HEK293 (cell line): ENCODE measurements at regions not wholly inside any gene's neighbourhood (a gene's known extent, or its start where the extent isn't known, plus 50 kb on each side); places are given as distances from the start of the nearest gene placed in this dataset.

Experiments used
- CTCF ChIA-PET: fragments of 350-600 bp; formaldehyde crosslinking; extraction: SDS; loops from one replicate; lab custom pipeline; 2021; ENCODE audit warnings: antibody characterized with exemption; lab: Yijun Ruan, JAX
- POLR2A ChIA-PET: fragments of 300-600 bp; formaldehyde crosslinking; extraction: SDS; loops from one replicate; lab custom pipeline; 2020; ENCODE audit warnings: antibody characterized with exemption, inconsistent platforms; lab: Yijun Ruan, JAX
- H3K27ac ChIP-seq: fragments of 200-500 bp; sonication (Bioruptor generic); 2 replicates; pipeline ENCODE4 v1.5.1; 2014; ENCODE audit warnings: low read depth, low read length, control low read depth, inconsistent platforms; ENCODE audit errors: extremely low read depth
- H3K36me3 ChIP-seq, 2 experiments: fragments of 200-500 bp in 1 of 2; sonication (Bioruptor generic) in 1 of 2; 1 replicate in 1 of 2; 2 replicates in 1 of 2; pipeline ENCODE4 v1.5.1; 2014 to 2017; ENCODE audit warnings: inconsistent platforms in 2 of 2, low read length in 2 of 2; ENCODE audit not compliant: control insufficient read depth in 2 of 2, insufficient read depth in 1 of 2
- H3K4me1 ChIP-seq: fragments of 200-500 bp; sonication (Bioruptor generic); 2 replicates; pipeline ENCODE4 v1.5.1; 2014; ENCODE audit warnings: mild to moderate bottlenecking, low read length, inconsistent platforms; ENCODE audit not compliant: control insufficient read depth, insufficient read depth
- H3K4me3 ChIP-seq: 2 replicates; pipeline ENCODE4 v1.5.1; 2011; ENCODE audit warnings: low read depth, mild to moderate bottlenecking, control low read depth, low read length, moderate library complexity
- H3K9me3 ChIP-seq: fragments of 200-500 bp; sonication (Bioruptor generic); 2 replicates; pipeline ENCODE4 v1.5.1; 2014; ENCODE audit warnings: low read depth, low read length, inconsistent platforms; ENCODE audit not compliant: control insufficient read depth, insufficient read depth
- BCL11A ChIP-seq: fragments of 450-650 bp; formaldehyde crosslinking; IDR thresholded peaks from 2 replicates; pipeline ENCODE4 v1.5.1; 2016; ENCODE audit warnings: low read depth, missing biosample characterization, missing genetic modification characterization
- GLI4 ChIP-seq: fragments of 450-650 bp; formaldehyde crosslinking; IDR thresholded peaks from 2 replicates; pipeline ENCODE4 v1.5.1; 2016; ENCODE audit warnings: missing biosample characterization, missing genetic modification characterization
- KLF10 ChIP-seq: fragments of 450-650 bp; IDR thresholded peaks from 2 replicates; pipeline ENCODE4 v1.5.1; 2018; ENCODE audit warnings: missing biosample characterization, mild to moderate bottlenecking, missing genetic modification characterization
- OSR2 ChIP-seq: fragments of 450-650 bp; formaldehyde crosslinking; IDR thresholded peaks from 2 replicates; pipeline ENCODE4 v1.5.1; 2016; ENCODE audit warnings: missing biosample characterization, missing genetic modification characterization
- RBAK ChIP-seq: fragments of 450-650 bp; formaldehyde crosslinking; IDR thresholded peaks from 2 replicates; pipeline ENCODE4 v1.5.1; 2016; ENCODE audit warnings: missing biosample characterization, missing genetic modification characterization
- SCRT1 ChIP-seq: fragments of 450-650 bp; formaldehyde crosslinking; IDR thresholded peaks from 2 replicates; pipeline ENCODE4 v1.5.1; 2016; ENCODE audit warnings: missing biosample characterization, missing genetic modification characterization, borderline replicate concordance
- SCRT2 ChIP-seq: fragments of 450-650 bp; formaldehyde crosslinking; IDR thresholded peaks from 2 replicates; pipeline ENCODE4 v1.5.1; 2016; ENCODE audit warnings: missing biosample characterization, missing genetic modification characterization
- SP7 ChIP-seq: fragments of 450-650 bp; formaldehyde crosslinking; IDR thresholded peaks from 2 replicates; pipeline ENCODE4 v1.5.1; 2016; ENCODE audit warnings: missing biosample characterization, missing genetic modification characterization
- WT1 ChIP-seq: fragments of 450-650 bp; formaldehyde crosslinking; IDR thresholded peaks from 2 replicates; pipeline ENCODE4 v1.5.1; 2016; ENCODE audit warnings: missing biosample characterization, missing genetic modification characterization
- ZIC2 ChIP-seq: fragments of 450-650 bp; formaldehyde crosslinking; IDR thresholded peaks from 2 replicates; pipeline ENCODE4 v1.5.1; 2016; ENCODE audit warnings: missing biosample characterization, missing genetic modification characterization
- ZNF366 ChIP-seq: fragments of 450-650 bp; formaldehyde crosslinking; conservative IDR thresholded peaks from 2 replicates; pipeline ENCODE4 v1.5.1; 2016; ENCODE audit warnings: missing biosample characterization, missing genetic modification characterization
- ZNF394 ChIP-seq: fragments of 450-650 bp; formaldehyde crosslinking; IDR thresholded peaks from 2 replicates; pipeline ENCODE4 v1.5.1; 2016; ENCODE audit warnings: missing biosample characterization, missing genetic modification characterization, mild to moderate bottlenecking, moderate library complexity, borderline replicate concordance
- ZNF473 ChIP-seq: fragments of 450-650 bp; formaldehyde crosslinking; IDR thresholded peaks from 2 replicates; pipeline ENCODE4 v1.5.1; 2017; ENCODE audit warnings: missing biosample characterization, missing genetic modification characterization
- ZNF501 ChIP-seq: fragments of 450-650 bp; formaldehyde crosslinking; IDR thresholded peaks from 2 replicates; pipeline ENCODE4 v1.5.1; 2016; ENCODE audit warnings: missing biosample characterization, missing genetic modification characterization
- ZNF513 ChIP-seq: fragments of 450-650 bp; IDR thresholded peaks from 2 replicates; pipeline ENCODE4 v1.5.1; 2018; ENCODE audit warnings: missing biosample characterization, missing genetic modification characterization
- ZNF544 ChIP-seq: fragments of 450-650 bp; formaldehyde crosslinking; IDR thresholded peaks from 2 replicates; pipeline ENCODE4 v1.5.0; 2017; ENCODE audit warnings: missing biosample characterization, missing genetic modification characterization
- ZNF560 ChIP-seq: fragments of 450-650 bp; formaldehyde crosslinking; IDR thresholded peaks from 2 replicates; pipeline ENCODE4 v1.5.1; 2017; ENCODE audit warnings: missing biosample characterization, missing genetic modification characterization, borderline replicate concordance
- ZNF626 ChIP-seq: fragments of 450-650 bp; sonication (Bioruptor Pico); formaldehyde crosslinking; IDR thresholded peaks from 2 replicates; pipeline ENCODE4 v1.5.1; 2018; ENCODE audit warnings: missing biosample characterization, missing genetic modification characterization, inconsistent platforms
- ZNF837 ChIP-seq: fragments of 450-650 bp; formaldehyde crosslinking; IDR thresholded peaks from 2 replicates; pipeline ENCODE4 v1.5.1; 2016; ENCODE audit warnings: missing biosample characterization, missing genetic modification characterization
- TF ChIP-seq, protein P1 (sequence below): fragments of 450-650 bp; formaldehyde crosslinking; IDR thresholded peaks from 2 replicates; pipeline ENCODE4 v1.5.1; 2016; ENCODE audit warnings: missing biosample characterization, missing genetic modification characterization
- TF ChIP-seq, protein P2 (sequence below): fragments of 450-650 bp; formaldehyde crosslinking; IDR thresholded peaks from 2 replicates; pipeline ENCODE4 v1.5.1; 2016; ENCODE audit warnings: missing biosample characterization, missing genetic modification characterization
- TF ChIP-seq, protein P3 (sequence below): fragments of 450-650 bp; formaldehyde crosslinking; IDR thresholded peaks from 2 replicates; pipeline ENCODE4 v1.5.1; 2016; ENCODE audit warnings: missing biosample characterization, missing genetic modification characterization

DNA sequence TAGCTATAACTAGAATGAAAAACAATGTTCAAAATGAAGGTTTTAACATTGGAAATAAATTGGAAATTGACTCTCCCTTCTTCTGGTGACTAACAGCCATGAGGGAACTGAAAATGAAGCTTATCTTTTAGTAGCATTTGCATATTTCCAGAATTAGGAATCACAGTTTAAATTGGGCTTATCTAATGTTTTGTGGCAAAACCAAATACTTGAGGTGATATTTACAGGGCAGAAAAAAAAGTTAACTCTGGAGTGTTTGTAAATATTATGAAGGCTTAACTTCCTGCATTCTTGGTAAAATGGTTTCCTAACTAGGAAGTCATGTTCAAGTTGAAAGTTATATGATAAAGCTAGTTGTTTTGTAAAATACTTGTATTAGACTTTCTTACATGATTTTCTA, 96.4 kb upstream of the SOX9 start (continued):
- TF ChIP-seq ZNF626 = no peak

DNA sequence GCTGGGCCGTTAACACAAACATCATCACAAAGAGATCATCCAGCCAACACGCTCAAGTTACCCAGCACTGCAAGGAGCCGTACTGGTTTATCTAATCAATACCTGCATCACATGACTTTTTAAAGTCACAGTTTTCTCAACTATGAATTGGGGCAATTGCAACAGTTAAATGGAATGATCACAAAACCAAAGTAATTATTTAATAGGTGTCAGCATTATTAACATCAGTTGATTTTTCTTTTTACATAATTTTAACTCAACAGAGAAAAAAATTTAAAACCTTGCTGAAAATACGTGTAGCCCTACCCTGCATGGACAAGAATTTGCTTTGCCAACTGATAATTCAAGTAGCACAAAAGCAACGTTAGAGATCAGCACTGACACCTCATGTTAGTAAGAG, 95.7 kb upstream of the SOX9 start:
- Histone ChIP-seq H3K9me3 (no peaks in the 10 kb centered on the region), H3K36me3 (no peaks in the 10 kb centered on the region), H3K4me1 (0 out of 2 replicates have a peak, but pooled peaks cover 4% of the 10 kb centered on the region), H3K27ac (no peak overlapping the region), H3K4me3 (no peak overlapping the region)
- CTCF ChIA-PET = interaction anchor here (0.6 to 0.8 kb wide), 3 partner anchors 22 to 57 kb away, joined by 3 to 6 read pairs (median 4); no protein-coding TSS in a partner anchor
- no peak for TF ChIP-seq SCRT1 (tag by site-specific recombination)
- TF ChIP-seq ZNF544 (tag by site-specific recombination) = no peak
- no peak for TF ChIP-seq ZNF473 (tag by site-specific recombination)
- TF ChIP-seq ZNF837 (tag by site-specific recombination) = no peak
- TF ChIP-seq, protein P1, sequence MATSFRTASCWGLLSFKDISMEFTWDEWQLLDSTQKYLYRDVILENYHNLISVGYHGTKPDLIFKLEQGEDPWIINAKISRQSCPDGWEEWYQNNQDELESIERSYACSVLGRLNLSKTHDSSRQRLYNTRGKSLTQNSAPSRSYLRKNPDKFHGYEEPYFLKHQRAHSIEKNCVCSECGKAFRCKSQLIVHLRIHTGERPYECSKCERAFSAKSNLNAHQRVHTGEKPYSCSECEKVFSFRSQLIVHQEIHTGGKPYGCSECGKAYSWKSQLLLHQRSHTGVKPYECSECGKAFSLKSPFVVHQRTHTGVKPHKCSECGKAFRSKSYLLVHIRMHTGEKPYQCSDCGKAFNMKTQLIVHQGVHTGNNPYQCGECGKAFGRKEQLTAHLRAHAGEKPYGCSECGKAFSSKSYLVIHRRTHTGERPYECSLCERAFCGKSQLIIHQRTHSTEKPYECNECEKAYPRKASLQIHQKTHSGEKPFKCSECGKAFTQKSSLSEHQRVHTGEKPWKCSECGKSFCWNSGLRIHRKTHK = no peak
- no peak for TF ChIP-seq RBAK
- no peak for TF ChIP-seq GLI4 (tag by site-specific recombination)
- TF ChIP-seq KLF10 = no peak
- TF ChIP-seq, protein P2, sequence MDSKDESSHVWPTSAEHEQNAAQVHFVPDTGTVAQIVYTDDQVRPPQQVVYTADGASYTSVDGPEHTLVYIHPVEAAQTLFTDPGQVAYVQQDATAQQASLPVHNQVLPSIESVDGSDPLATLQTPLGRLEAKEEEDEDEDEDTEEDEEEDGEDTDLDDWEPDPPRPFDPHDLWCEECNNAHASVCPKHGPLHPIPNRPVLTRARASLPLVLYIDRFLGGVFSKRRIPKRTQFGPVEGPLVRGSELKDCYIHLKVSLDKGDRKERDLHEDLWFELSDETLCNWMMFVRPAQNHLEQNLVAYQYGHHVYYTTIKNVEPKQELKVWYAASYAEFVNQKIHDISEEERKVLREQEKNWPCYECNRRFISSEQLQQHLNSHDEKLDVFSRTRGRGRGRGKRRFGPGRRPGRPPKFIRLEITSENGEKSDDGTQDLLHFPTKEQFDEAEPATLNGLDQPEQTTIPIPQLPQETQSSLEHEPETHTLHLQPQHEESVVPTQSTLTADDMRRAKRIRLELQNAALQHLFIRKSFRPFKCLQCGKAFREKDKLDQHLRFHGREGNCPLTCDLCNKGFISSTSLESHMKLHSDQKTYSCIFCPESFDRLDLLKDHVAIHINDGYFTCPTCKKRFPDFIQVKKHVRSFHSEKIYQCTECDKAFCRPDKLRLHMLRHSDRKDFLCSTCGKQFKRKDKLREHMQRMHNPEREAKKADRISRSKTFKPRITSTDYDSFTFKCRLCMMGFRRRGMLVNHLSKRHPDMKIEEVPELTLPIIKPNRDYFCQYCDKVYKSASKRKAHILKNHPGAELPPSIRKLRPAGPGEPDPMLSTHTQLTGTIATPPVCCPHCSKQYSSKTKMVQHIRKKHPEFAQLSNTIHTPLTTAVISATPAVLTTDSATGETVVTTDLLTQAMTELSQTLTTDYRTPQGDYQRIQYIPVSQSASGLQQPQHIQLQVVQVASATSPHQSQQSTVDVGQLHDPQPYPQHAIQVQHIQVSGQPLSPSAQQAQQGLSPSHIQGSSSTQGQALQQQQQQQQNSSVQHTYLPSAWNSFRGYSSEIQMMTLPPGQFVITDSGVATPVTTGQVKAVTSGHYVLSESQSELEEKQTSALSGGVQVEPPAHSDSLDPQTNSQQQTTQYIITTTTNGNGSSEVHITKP (tag by site-specific recombination) = no peak
- TF ChIP-seq ZNF560 (tag by site-specific recombination) = no peak
- TF ChIP-seq ZNF501 (tag by site-specific recombination) = no peak
- no peak for TF ChIP-seq SP7
- POLR2A ChIA-PET = no interaction called here

DNA sequence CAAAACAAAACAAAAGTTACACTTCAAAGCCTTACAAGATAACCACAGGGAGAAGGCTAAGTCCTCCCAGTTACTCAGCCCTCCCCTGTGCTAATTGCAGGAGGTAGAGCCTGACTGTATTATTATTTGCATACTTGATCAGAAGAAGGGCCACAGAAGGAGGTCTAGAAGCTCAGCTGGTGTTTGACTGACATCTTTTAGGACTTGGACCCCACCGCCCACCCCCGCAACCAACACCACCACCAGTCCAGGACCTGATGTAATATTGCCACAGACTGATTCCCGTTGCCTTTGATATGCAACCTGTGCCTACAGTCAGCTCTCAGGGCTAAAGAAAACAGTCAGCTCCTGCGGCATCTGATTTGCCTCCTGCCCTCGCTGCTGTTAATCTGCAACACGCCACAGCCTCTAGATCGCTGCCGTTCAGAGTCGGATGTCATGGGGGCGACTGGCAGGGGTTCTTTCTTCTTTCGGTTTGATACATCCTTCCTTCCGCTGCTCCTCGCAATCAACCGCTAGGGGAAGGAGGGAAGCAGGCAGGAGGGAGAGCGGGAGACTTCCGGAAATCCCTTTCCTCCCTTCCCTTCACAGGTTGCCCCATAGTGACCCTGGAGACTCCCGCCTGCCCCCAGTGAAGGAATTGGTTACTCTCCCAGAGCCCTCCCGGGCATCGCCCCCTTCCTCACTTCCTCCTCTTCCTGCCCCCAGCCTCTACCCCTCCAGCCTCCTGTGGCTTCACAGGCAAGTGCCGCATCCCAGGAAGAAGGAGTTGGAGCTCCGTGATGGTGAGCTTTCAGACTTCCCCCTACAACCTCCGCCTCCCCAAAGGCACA, 90.5 kb upstream of the SOX9 start:
- peak overlapping the region; percentile 36 for H3K4me3 ChIP-seq
- 0 out of 2 replicates have a peak, but pooled peaks cover 4% of the 10 kb centered on the region for H3K4me1 ChIP-seq
- ChIA-PET CTCF (interaction anchor here (0.5 to 1.2 kb wide), 10 partner anchors 8 to 1253 kb away, joined by 3 to 6 read pairs (median 3); no protein-coding TSS in a partner anchor), POLR2A (interaction anchor here (0.6 to 1.0 kb wide), 4 partner anchors 22 to 91 kb away, joined by 3 to 4 read pairs (median 4); partner anchors contain the start of gene SOX9)
- no peaks in the 10 kb centered on the region for H3K9me3 ChIP-seq
- H3K36me3 ChIP-seq = no peaks in the 10 kb centered on the region
- peak overlapping the region; percentile 68 for H3K27ac ChIP-seq
- TF ChIP-seq ZIC2 (tag by site-specific recombination) (peak; percentile 97), ZNF513 (tag by site-specific recombination) (peak; percentile 35; the same call in 1 of the 2 replicates), WT1 (tag by site-specific recombination) (peak; percentile 71), OSR2 (tag by site-specific recombination) (0 out of 2 replicates have a peak, but pooled peaks have one; percentile 28), SCRT2 (tag by site-specific recombination) (peak; percentile 73), BCL11A (tag by site-specific recombination) (no peak), ZNF366 (tag by site-specific recombination) (peak; percentile 94), ZNF394 (tag by site-specific recombination) (0 out of 2 replicates have a peak, but pooled peaks have one; percentile 30)
- TF ChIP-seq, protein P3, sequence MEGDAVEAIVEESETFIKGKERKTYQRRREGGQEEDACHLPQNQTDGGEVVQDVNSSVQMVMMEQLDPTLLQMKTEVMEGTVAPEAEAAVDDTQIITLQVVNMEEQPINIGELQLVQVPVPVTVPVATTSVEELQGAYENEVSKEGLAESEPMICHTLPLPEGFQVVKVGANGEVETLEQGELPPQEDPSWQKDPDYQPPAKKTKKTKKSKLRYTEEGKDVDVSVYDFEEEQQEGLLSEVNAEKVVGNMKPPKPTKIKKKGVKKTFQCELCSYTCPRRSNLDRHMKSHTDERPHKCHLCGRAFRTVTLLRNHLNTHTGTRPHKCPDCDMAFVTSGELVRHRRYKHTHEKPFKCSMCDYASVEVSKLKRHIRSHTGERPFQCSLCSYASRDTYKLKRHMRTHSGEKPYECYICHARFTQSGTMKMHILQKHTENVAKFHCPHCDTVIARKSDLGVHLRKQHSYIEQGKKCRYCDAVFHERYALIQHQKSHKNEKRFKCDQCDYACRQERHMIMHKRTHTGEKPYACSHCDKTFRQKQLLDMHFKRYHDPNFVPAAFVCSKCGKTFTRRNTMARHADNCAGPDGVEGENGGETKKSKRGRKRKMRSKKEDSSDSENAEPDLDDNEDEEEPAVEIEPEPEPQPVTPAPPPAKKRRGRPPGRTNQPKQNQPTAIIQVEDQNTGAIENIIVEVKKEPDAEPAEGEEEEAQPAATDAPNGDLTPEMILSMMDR (tag by site-specific recombination) = peak; percentile 84
